ENCODE measurements at regions not wholly inside any gene's neighbourhood (a gene's known extent, or its start where the extent isn't known, plus 50 kb on each side); places are given as distances from the start of the nearest gene placed in this dataset.

DNA sequence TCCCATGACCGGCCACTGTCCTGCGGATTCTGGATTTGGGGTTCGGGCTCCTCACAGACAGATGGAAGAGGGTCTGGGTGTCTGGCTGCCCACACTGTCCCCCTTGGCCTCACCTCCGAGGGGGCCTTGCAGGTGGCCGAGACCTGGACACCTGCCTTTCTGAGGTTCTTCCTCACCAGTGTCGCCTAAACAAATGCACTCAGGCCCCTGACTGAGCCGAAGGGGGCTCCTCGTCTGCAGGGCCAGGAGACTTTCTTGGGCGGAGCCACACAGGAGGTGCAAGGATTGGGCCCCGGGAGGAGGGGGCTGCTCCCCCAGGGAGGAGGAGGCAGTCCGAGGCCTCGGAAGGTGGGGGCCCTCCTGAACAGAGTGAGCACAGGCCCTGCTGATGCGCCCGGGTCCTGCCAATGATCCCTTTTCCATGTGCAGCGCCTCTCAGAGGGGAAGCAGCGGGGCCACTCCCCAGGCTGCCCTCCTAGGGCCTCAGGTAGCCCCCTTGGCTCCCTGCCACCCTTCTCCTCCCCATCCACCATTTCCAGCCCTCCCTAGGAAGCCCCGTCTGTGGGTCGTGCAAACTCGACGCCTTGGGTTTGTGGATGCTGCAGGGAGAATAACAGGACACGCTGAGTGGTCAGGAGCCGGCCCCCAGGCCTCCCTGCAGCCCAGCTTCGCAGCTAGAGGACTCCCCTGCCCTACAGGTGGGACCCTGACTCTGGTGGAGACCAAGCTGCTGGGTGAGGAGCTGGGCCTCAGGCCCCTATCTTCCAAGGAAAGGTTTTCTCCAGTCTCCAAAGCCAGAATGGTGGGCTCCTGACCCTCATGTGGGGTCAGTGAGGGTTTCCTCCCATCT lies 63.4 kb upstream of the ZNF469 start:
- TF ChIP-seq CEBPB (IDR thresholded peaks at IDR 0.05) (no peak), EP300 (IDR thresholded peaks at IDR 0.05; ENCODE audit: borderline replicate concordance) (no peak)
- TF ChIP-seq, protein P1, sequence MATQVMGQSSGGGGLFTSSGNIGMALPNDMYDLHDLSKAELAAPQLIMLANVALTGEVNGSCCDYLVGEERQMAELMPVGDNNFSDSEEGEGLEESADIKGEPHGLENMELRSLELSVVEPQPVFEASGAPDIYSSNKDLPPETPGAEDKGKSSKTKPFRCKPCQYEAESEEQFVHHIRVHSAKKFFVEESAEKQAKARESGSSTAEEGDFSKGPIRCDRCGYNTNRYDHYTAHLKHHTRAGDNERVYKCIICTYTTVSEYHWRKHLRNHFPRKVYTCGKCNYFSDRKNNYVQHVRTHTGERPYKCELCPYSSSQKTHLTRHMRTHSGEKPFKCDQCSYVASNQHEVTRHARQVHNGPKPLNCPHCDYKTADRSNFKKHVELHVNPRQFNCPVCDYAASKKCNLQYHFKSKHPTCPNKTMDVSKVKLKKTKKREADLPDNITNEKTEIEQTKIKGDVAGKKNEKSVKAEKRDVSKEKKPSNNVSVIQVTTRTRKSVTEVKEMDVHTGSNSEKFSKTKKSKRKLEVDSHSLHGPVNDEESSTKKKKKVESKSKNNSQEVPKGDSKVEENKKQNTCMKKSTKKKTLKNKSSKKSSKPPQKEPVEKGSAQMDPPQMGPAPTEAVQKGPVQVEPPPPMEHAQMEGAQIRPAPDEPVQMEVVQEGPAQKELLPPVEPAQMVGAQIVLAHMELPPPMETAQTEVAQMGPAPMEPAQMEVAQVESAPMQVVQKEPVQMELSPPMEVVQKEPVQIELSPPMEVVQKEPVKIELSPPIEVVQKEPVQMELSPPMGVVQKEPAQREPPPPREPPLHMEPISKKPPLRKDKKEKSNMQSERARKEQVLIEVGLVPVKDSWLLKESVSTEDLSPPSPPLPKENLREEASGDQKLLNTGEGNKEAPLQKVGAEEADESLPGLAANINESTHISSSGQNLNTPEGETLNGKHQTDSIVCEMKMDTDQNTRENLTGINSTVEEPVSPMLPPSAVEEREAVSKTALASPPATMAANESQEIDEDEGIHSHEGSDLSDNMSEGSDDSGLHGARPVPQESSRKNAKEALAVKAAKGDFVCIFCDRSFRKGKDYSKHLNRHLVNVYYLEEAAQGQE (IDR thresholded peaks at IDR 0.05; ENCODE audit: low read depth) = no peak

DNA sequence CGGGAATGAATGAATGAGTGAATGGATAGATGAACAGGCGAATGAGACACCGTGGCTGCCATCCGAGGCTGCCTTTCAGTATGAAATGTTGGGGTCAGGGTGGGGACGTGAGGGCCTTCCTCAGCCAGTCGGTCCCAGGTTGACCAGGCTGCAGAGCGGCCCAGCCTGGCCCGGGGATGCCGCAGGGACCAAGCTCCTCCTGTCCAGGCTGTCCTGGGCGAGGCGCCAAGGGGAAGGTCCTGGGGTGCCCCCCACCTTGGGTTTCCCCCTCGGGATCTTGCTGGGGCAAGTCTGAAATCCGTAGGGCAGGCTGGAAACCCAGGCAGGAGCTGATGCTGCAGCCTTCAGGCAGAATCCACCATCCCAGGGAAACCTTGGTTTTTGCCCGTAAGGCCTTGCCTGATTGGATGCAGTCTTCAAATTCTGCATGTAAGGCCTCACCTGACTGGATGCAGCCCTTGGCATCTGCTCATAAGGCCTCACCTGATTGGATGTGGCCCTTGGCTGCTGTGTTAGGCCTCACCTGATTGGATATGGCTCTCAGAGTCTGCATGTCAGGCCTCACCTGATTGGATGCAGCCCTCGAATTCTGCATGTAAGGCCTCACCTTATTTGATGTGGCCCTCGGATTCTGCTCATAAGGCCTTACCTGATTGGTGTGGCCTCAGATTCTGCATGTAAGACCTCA lies 61.7 kb upstream of the ZNF469 start:
- TF ChIP-seq YY1 (IDR thresholded peaks at IDR 0.05; ENCODE audit: low read depth) (no peak), EGR1 (IDR thresholded peaks at IDR 0.05) (no peak), FOXM1 (IDR thresholded peaks at IDR 0.05; ENCODE audit: borderline replicate concordance, low read depth) (no peak), CREB1 (IDR thresholded peaks at IDR 0.05; ENCODE audit: low read depth) (no peak), TEAD4 (IDR thresholded peaks at IDR 0.05) (no peak)
- TF ChIP-seq, protein P2, sequence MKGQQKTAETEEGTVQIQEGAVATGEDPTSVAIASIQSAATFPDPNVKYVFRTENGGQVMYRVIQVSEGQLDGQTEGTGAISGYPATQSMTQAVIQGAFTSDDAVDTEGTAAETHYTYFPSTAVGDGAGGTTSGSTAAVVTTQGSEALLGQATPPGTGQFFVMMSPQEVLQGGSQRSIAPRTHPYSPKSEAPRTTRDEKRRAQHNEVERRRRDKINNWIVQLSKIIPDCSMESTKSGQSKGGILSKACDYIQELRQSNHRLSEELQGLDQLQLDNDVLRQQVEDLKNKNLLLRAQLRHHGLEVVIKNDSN (IDR thresholded peaks at IDR 0.05) = no peak

DNA sequence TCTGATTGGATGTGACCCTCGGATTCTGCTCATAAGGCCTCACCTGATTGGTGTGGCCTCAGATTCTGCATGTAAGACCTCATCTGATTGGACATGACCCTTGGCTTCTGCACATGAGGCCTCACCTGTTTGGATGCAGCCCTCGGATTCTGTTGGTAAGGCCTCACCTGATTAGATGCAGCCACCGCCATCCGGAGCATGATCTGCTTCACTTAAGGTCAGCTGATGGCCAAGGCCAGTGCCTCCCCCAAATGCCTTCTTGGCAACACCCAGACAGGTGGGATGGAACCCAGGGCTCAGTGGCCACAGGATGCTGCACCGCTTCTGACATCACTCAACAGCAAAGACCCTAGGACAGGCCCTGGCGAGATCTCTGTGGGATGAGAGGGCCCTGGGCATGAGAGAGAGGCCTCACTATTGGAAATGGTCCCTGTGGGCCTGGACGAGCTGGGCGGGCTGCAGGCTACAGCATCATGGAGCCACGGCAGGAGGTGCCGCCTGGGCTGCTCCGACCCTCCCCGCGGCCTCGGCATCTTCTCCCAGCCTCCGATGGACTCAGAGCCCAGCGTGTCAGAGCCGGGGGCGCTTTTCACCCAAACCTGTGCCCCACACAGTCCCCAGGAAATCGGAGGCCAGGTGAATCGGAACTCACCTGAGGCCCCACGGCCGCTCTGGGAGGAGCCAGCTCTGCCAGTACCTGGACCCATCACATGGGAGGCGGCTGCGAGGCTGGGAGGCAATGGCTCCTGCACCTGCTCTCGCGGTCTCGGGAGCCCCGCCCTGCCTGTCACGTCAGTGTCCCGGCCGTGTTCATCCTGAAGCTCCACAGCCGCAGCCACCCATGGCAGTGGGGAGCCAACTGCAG lies 60.9 kb upstream of the ZNF469 start:
- TF ChIP-seq, protein P2 (IDR thresholded peaks at IDR 0.05) = no peak
- no peak for TF ChIP-seq ZBTB7A (IDR thresholded peaks at IDR 0.05; ENCODE audit: low read depth)
- no peak for TF ChIP-seq TAF1 (IDR thresholded peaks at IDR 0.05; ENCODE audit: low read depth)
- no peak for TF ChIP-seq EP300 (IDR thresholded peaks at IDR 0.05; ENCODE audit: borderline replicate concordance)
- no peak for TF ChIP-seq CEBPB (IDR thresholded peaks at IDR 0.05)
- TF ChIP-seq CREB1 (IDR thresholded peaks at IDR 0.05; ENCODE audit: low read depth) = no peak

DNA sequence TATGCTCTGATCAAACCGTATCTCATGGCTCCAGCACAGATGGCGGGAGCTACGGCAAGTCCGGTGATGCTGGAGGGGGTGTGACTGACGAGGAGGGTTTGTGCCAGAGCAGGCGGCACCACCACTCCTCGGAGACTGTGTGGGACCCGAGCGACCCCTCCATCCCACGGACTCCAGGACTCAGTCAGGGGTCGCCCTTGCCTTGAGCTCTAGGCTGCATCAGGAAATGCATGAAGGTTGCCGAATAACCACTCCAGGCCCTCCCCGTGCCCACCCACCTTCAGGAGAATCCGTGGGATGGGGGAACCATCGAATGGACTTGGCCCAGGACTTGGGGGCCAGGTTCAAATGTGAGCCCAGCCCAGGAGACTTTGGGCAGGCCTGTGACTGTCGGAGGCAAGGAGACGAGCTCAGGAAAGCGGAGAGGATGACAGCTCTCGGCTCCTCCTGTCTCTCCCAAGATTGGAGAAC lies 60.2 kb upstream of the ZNF469 start:
- TF ChIP-seq CEBPB (IDR thresholded peaks at IDR 0.05) (no peak), RAD21 (IDR thresholded peaks at IDR 0.05; ENCODE audit: low read depth) (no peak), YY1 (IDR thresholded peaks at IDR 0.05; ENCODE audit: low read depth) (no peak), TCF12 (IDR thresholded peaks at IDR 0.05; ENCODE audit: low read depth) (no peak), TAF1 (IDR thresholded peaks at IDR 0.05; ENCODE audit: low read depth) (no peak), ZBTB7A (IDR thresholded peaks at IDR 0.05; ENCODE audit: low read depth) (no peak), TEAD4 (IDR thresholded peaks at IDR 0.05) (no peak), EP300 (IDR thresholded peaks at IDR 0.05; ENCODE audit: borderline replicate concordance) (no peak), EGR1 (IDR thresholded peaks at IDR 0.05) (no peak), NFIC (IDR thresholded peaks at IDR 0.05) (no peak), CREB1 (IDR thresholded peaks at IDR 0.05; ENCODE audit: low read depth) (no peak), FOXM1 (IDR thresholded peaks at IDR 0.05; ENCODE audit: borderline replicate concordance, low read depth) (no peak)
- TF ChIP-seq, protein P1 (IDR thresholded peaks at IDR 0.05; ENCODE audit: low read depth) = no peak
- TF ChIP-seq, protein P3, sequence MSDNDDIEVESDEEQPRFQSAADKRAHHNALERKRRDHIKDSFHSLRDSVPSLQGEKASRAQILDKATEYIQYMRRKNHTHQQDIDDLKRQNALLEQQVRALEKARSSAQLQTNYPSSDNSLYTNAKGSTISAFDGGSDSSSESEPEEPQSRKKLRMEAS (IDR thresholded peaks at IDR 0.05) = no peak
- TF ChIP-seq, protein P2 (IDR thresholded peaks at IDR 0.05) = no peak

DNA sequence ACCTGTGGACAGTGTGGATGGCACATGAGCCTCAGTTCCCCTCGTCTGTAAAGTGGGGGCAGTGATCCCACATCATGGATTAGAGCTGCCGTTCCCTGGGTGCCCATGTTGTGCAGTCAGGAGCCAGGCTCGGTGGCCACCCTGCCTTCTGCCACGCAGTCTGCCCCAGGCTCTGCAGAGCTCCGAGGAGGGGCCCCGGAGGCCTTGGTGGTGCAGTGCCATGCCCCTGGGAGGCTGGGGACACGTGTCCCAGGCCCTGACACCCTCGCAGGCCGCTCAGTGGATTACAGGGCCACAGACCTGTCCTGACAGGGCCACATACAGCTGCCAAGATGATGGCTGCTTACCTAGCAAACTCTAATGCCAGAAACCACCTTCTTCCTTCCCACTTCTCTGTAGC lies 59.7 kb upstream of the ZNF469 start:
- TF ChIP-seq FOXM1 (IDR thresholded peaks at IDR 0.05; ENCODE audit: borderline replicate concordance, low read depth) = no peak

Data from Ishikawa (cell line).